ENCODE measurements at regions not wholly inside any gene's neighbourhood (a gene's known extent, or its start where the extent isn't known, plus 50 kb on each side); places are given as distances from the start of the nearest gene placed in this dataset.

GRCh38 chr7:25288556-25289307 is 60.4 kb upstream of the NPVF start:
- TF ChIP-seq, protein P1, sequence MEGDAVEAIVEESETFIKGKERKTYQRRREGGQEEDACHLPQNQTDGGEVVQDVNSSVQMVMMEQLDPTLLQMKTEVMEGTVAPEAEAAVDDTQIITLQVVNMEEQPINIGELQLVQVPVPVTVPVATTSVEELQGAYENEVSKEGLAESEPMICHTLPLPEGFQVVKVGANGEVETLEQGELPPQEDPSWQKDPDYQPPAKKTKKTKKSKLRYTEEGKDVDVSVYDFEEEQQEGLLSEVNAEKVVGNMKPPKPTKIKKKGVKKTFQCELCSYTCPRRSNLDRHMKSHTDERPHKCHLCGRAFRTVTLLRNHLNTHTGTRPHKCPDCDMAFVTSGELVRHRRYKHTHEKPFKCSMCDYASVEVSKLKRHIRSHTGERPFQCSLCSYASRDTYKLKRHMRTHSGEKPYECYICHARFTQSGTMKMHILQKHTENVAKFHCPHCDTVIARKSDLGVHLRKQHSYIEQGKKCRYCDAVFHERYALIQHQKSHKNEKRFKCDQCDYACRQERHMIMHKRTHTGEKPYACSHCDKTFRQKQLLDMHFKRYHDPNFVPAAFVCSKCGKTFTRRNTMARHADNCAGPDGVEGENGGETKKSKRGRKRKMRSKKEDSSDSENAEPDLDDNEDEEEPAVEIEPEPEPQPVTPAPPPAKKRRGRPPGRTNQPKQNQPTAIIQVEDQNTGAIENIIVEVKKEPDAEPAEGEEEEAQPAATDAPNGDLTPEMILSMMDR (IDR thresholded peaks at IDR 0.05; ENCODE audit: insufficient read depth, low read length, poor library complexity, severe bottlenecking) = no peak
- Histone ChIP-seq H3K27me3 (replicated peaks; ENCODE audit: control insufficient read depth, insufficient read depth, low read length) (no peaks in the 10 kb centered on the region; the same call in 1 of the 2 replicates), H3K4me3 (replicated peaks; ENCODE audit: low read depth, low read length) (no peak overlapping the region), H3K36me3 (ENCODE audit: control insufficient read depth, insufficient read depth, low read length) (no peaks in the 10 kb centered on the region)
- no peak for DNase-seq (ENCODE audit: extremely low read depth, insufficient read length)

DNA sequence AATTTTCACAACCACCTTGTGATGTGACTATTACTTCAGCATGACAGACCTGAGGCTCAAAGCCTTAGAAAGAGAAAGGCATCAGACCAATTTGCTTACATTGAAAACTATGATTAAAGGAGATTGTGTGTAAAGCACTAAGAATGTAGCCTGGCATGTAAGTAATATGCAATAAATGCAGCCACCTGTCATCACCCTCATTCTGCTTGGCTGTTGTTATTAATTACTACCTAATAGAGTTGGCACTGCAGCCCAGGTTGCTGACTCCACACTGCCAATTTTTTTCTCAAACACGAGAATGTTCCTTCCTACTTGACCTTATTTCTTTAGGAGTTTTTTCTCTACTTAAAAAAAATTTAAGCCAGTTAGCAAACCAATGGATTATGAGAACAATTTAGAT is 61.2 kb upstream of the NPVF start:
- Histone ChIP-seq H3K4me3 (replicated peaks; ENCODE audit: low read depth, low read length) (no peak overlapping the region), H3K36me3 (ENCODE audit: control insufficient read depth, insufficient read depth, low read length) (no peaks in the 10 kb centered on the region), H3K27me3 (replicated peaks; ENCODE audit: control insufficient read depth, insufficient read depth, low read length) (no peaks in the 10 kb centered on the region; the same call in 1 of the 2 replicates)
- TF ChIP-seq, protein P1 (IDR thresholded peaks at IDR 0.05; ENCODE audit: insufficient read depth, low read length, poor library complexity, severe bottlenecking) = no peak
- DNase-seq (ENCODE audit: extremely low read depth, insufficient read length) = no peak

DNA sequence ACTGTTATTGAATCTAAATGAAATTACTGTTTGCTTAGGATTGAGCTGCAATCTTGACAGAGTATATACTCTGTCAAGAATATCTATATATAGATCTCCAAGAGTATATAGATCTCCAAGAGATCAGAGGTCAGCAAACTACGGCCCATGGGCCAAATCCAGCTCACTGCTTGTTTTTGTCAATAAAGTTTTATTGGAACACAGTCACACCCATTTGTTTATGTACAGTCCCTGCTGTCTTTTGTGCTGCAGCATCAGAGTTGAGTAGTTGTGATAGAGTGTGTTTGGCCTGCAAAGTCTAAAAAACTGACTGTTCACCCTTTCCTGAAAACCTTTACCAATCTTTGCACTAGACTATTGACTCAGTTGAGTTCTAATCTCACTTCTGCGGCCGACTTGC is 66.3 kb upstream of the NPVF start:
- DNase-seq (ENCODE audit: extremely low read depth, insufficient read length) = no peak
- Histone ChIP-seq H3K27me3 (replicated peaks; ENCODE audit: control insufficient read depth, insufficient read depth, low read length) (no peaks in the 10 kb centered on the region), H3K4me3 (replicated peaks; ENCODE audit: low read depth, low read length) (no peak overlapping the region), H3K36me3 (ENCODE audit: control insufficient read depth, insufficient read depth, low read length) (no peaks in the 10 kb centered on the region)
- TF ChIP-seq, protein P1 (IDR thresholded peaks at IDR 0.05; ENCODE audit: insufficient read depth, low read length, poor library complexity, severe bottlenecking) = no peak

DNA sequence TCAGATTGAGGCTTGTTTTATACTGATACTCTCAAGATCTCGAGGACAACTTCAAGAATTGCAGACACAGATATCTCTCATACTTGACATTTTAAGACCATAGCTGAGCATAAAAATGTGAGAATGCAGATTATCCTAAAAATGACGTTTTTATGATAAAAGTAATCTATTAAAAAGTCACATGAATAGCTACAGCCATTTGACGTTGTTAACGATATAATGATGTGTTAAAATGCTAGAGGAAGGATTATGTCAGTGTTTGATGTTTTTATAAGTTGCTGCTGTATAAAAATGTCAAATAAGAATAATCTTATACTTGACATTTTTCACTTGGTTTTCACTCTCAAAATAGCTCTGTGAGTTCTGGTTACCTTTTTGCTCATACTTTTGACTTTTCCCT is 67.1 kb upstream of the NPVF start:
- H3K27me3 ChIP-seq (replicated peaks; ENCODE audit: control insufficient read depth, insufficient read depth, low read length) = no peaks in the 10 kb centered on the region
- TF ChIP-seq, protein P1 (IDR thresholded peaks at IDR 0.05; ENCODE audit: insufficient read depth, low read length, poor library complexity, severe bottlenecking) = no peak
- H3K4me3 ChIP-seq (replicated peaks; ENCODE audit: low read depth, low read length) = no peak overlapping the region
- DNase-seq (ENCODE audit: extremely low read depth, insufficient read length) = no peak
- no peaks in the 10 kb centered on the region for H3K36me3 ChIP-seq (ENCODE audit: control insufficient read depth, insufficient read depth, low read length)

- no peak overlapping the region for H3K4me3 ChIP-seq (replicated peaks; ENCODE audit: low read depth, low read length)
- no peaks in the 10 kb centered on the region for H3K27me3 ChIP-seq (replicated peaks; ENCODE audit: control insufficient read depth, insufficient read depth, low read length)
- TF ChIP-seq, protein P1 (IDR thresholded peaks at IDR 0.05; ENCODE audit: insufficient read depth, low read length, poor library complexity, severe bottlenecking) = no peak
- no peaks in the 10 kb centered on the region for H3K36me3 ChIP-seq (ENCODE audit: control insufficient read depth, insufficient read depth, low read length)
- DNase-seq (ENCODE audit: extremely low read depth, insufficient read length) = no peak
Observed at GRCh38 chr7:25296086-25296485, 67.8 kb upstream of the NPVF start.

Measured in GM06990 (cell line).